ENCODE measurements at regions not wholly inside any gene's neighbourhood (a gene's known extent, or its start where the extent isn't known, plus 50 kb on each side); places are given as distances from the start of the nearest gene placed in this dataset.

DNA sequence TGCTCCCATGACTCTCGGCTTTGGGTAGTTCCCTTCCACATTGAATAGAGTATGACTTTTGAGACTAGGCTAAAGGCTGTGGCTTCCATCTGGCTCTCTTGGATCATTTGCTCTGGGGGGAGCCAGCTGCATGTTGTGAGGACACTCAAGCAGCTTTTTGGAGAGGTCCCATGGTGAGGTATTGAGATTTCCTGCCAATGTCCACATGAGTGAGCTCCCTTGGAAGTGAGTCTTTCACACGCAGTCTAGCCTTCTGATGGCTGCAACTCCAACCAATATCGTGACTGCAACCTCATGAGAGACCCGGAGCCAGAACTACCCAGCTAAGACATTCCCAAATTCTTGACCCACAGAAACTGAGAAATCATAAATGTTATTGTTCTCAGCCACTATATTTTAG is 127.7 kb upstream of the KAZN start:
- DNase-seq = no peak

- DNase-seq = no peak
These were observed 123.6 kb upstream of the KAZN start for GRCh38 chr1:14474856-14475255.

DNA sequence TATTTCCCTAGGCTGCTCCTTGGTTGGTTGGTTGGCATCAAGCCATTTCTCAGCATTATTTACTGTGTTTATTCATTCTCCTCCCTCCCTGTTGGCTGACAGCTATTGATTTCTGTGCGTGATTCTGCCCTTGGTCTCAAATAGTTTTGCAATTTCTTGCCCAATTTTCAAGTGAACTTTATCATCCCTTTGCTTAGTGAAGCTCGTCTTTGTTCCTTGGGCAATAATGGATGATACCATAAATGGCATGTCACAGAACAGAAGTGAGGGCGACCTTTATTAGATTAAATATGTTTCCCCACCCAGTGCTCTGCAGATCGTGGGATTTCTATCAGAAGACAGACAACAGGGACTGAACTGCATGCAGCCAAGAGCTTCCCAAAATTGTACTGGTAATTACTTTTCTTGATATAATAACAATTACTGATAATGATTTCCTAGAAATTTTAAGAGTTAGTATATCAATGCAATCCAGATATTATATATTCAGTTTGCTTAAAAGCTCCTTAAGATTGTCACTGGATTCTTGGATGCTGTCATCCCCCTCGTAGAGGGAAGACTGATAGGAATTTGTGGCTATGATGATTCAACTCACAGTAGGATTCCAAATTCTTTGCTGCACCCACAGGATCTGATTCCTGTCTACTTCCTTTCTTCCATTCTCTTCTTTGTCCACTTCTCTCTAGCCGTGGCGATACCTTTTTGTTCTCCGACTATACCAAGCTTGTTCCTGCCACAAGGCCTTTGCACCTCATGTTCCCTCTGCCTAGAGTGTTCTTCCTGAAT is 122.1 kb upstream of the KAZN start:
- DNase-seq = no peak

DNA sequence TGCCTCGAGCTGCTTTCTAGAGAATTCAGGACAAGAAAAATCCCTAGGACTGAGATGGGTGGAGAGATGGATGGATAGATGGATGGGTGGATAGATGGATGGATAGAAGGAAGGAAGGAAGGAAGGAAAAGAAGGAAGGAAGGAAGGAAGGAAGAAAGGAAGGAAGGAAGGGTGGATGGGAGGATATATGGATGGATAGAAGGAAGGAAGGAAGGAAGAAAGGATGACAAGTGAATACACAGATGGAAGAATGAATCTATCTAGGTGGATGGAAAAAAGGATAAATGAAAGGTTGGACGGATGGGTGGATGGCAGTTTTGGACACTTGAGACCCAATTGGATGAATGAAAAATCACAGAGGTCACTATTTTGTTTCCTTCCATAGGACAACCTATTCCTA is 120.4 kb upstream of the KAZN start:
- DNase-seq = no peak

DNA sequence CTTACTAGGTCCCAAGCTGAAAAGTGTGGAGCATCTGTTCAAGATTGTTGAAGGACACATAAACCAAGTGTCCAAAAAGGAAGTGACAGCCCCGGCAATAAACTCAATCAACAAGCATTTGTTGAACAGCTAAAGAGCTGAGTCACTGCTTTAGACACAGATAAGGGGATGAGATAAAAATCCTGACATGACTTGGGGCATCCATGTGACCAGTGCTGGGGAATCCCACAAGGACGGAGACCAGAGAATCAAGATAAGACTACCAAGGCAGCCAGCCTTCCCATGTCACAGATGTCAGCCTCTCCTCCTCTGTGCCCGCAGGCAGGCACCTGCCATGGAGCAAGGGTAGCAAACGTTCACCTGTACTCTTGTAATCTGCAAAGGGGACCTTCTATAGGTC is 118.6 kb upstream of the KAZN start:
- no peak for DNase-seq

DNA sequence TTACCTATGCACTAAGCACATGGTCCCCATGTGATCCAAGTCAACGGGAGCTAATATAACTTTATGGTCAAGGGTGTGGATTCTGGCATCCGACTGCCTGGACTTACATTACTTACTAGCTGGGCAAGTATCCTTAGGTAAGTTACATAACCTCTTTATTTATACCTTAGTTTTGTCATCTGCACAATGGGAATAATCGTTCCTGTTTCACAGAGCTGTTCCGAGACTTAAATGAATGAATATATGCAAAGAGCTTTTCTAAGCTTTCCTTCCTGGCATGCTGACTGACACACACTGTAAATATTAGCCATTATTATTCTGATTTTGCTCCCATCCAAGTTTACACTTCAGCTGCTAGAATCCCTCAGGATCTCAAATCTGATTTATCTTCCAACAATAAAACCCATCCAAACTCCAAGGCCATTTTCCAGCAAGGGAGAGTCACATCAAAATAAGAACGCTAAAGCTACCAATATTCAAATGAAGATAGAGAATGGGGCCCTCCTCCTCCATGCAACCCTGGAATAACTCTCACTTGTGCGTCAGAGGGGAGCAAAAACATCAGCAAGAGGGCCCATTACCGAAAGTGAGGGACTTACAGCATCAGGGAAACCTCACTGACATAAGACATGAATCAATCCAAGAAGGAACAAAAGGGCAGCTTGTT is 115.6 kb upstream of the KAZN start:
- no peak for DNase-seq

GRCh38 chr1:14485285-14485684 is 113.2 kb upstream of the KAZN start:
- no peak for DNase-seq

DNA sequence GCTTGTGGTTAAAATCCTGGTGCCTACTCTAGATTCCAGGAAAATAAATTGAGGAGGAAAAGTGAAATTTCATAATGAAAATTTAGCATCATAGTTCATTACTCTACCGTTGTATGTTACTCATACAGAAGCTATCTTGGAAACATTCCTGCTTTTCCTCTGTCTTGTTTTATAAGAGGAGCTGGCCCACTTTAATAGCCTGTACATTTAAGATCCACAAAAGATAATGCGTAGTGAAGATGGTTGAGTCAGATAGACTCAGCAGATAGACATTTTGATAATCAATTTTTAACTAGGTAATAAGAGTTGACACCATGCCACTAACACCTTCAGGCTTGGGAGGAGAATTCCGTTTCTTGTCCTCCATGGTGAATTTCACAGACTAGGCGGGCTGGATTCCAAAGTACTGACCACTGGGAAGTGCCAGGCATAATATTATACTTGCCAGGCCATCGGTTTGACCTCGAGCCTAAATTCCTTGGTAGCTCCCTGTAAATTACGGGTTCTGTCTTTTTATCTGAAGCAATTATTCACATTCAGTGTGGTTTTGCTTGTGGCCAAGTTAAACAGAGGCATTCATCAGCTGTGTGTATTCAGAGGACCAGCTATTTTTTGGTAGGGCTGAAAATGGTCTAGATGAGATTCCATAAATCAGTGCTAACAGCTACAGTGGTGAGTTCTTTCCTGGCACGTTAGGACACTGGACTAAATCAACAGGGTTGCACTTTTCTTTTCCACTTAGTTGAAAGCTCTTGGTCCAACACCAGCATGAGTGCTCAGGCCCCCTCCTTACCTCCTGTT is 111.9 kb upstream of the KAZN start:
- no peak for DNase-seq

DNA sequence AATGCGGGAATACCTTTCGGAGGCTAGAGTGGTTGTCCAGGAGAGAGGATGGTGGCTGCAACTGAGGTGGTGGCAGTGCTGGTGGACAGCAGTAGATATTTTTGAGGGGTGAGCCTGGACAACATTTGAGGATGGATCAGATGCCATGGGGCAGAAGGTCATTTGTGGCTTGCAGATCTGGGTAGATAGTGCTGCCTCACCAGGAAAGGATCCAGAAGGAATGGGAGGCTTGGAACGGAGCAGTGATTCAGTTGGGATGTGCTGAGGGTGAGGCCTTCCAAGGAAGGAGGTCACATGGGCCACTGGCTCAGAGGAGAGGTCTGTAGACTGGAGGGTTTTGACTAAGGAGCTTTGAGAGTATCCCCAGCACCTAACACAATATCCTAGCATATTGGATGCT is 110.8 kb upstream of the KAZN start:
- no peak for DNase-seq

DNA sequence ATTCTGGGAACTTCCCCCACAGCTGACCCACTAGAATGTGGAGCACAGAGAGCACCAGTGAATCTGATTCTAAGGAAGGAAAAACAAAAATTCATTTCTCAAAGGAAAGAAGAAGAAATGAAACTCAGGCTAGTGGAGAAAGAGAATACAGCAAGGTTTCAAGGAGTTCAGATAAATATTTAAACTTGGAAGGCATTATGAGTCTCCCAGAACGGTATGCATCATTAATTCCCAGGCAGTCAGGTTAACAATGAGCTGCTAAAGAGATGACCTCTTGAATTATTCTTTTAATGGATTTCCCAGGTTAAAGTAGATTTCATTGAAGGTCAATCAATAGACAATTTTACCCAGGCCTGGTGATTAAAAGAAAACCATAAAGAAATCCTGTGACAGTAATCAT is 103.6 kb upstream of the KAZN start:
- DNase-seq = no peak

DNA sequence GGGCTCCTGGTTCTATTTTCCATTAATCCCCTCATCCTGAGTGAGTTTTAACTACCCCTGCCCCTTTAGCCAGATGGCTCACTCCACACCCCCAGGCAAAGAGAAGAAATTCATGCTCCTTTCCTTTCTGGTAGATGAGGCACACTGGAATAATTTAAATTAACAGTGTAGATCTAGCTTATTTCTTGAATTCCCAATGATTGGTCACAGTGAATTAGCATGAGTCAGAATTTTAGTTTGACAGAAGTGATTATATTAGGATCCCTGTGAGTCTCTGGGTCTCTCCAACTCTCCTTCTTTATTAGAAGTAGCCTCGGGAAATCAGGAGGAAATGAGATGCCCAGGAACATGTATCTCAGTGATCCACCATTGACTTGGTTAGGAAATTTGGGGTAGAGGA is 103.1 kb upstream of the KAZN start:
- DNase-seq = no peak

- DNase-seq = no peak
These were observed 102.5 kb upstream of the KAZN start for GRCh38 chr1:14495996-14496395.

- DNase-seq = no peak
These were observed 99.6 kb upstream of the KAZN start for GRCh38 chr1:14498839-14499238.

DNA sequence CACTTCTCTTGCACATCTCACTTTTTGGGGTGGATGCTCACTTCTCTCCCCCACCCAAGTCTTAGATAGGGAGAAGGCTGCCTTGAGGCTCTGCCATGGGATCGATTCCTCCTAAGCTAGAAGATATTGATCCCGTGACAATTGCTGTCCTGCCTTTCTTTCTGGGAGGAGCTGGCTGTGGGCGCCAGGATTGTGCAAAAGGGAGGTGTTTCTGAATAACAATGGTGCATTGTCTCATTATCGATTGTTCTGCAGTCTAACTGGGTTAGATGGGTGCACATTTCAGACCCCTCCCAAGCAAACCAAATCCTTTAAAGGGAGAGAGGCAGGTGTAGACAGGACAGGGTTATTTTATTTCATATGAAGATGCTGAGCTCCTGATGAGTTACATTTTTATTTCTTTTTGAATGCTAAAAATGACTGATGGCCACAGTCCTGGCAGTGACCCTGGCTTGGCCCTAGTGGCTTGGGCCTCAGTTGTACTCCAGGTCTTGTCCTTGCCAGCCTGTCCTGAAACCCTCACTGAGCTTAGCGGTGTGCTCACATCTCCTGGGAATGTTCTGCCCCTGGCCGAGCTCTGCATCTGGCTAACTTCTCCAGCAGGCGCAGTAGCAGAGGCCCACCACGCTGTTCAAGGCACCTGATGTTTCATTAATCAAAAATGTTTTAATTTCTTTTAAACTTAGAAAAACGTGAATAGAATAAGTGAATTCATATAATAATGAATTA is 99.0 kb upstream of the KAZN start:
- DNase-seq = no peak

- no peak for DNase-seq
These were observed 98.4 kb upstream of the KAZN start for GRCh38 chr1:14500041-14500440.

- no peak for DNase-seq
These were observed 97.6 kb upstream of the KAZN start for GRCh38 chr1:14500912-14501311.

- DNase-seq = no peak
These were observed 94.0 kb upstream of the KAZN start for GRCh38 chr1:14504517-14504916.

DNA sequence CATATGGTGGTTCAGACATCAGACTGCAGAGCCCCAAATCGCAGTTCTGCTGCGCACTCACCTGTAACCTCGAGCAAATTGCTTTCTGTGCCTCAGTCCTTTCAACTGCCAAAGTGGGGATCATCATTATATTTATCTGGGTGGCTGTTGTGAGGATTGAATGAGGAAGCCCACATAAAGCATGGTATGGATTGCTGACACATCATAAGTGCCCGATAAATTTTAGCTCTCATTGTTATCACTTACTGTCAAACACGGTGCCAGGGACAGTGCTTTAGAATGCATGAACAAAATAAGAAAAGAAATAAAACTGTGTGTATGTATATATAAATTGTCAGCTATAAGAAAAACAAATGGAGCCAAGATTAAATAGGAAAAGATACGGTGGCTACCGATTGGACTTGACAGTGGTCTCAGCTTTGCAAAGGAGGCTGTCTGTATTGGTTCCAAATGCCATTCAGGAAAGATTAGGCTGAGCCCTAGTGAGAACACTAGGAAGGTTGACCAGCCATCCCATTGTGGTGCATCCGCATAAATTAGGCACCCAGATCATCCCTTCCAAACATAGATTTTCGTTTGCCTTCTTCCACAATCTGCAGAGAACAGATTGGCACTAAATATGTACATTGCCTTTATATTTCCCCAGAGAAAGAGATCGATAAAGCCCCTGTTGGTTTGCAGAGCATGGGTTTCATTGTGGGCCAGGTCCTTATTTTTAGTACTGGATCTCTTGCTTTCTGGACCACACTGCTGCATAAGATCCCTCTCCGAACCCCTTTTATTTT is 91.8 kb upstream of the KAZN start:
- DNase-seq = no peak

DNA sequence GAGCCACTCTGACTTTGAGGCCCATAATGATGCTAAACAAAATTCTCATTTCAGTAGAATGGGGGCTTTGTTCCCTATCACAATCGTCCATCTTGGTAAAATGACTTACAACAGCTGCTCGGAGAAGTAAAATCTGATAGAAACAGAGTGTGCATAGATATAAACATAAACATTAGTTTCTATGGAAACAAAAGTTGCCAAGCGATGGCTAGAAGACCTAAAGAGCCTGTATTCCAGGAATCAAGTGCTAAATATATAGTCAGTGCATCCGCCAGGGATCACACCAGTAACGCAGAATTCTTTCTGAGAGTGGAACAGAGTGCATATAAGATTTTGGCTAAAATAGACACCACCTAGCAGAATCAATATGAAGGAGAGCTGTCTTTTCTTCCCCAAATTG is 91.2 kb upstream of the KAZN start:
- no peak for DNase-seq

DNA sequence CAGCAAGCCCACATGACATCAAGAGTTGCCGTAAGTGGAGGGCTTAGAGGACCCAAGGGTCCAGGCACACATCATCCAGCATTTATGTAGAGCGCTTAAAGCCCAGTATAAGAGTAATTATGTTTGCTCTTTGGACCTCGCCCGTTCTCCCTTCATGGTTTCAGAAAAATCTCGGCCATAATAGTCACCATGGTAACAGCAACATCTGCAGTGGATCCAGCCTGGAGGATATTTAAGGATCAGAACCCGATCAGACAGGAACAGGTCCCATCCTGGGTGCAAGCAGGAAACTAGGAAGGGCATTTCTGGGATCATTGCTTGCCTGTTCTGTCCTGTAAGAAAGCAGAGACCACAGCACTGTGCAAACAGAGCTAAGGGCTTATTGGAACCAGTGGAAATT is 89.9 kb upstream of the KAZN start:
- no peak for DNase-seq

- no peak for DNase-seq
These were observed 87.3 kb upstream of the KAZN start for GRCh38 chr1:14511166-14511680.

Data from DMS 273 treated with DMSO at 0.1 percent for 48 hours (cell line).